ENCODE measurements at regions not wholly inside any gene's neighbourhood (a gene's known extent, or its start where the extent isn't known, plus 50 kb on each side); places are given as distances from the start of the nearest gene placed in this dataset.

- DNase-seq (ENCODE audit: low spot score in 2 of 2) = no peak
- intact Hi-C loops (cut with DNase I) = no loop called here
- H3K4me3 ChIP-seq = no peak overlapping the region
These were observed 479.4 kb upstream of the PKN2 start for GRCh38 chr1:88204612-88205167.

DNA sequence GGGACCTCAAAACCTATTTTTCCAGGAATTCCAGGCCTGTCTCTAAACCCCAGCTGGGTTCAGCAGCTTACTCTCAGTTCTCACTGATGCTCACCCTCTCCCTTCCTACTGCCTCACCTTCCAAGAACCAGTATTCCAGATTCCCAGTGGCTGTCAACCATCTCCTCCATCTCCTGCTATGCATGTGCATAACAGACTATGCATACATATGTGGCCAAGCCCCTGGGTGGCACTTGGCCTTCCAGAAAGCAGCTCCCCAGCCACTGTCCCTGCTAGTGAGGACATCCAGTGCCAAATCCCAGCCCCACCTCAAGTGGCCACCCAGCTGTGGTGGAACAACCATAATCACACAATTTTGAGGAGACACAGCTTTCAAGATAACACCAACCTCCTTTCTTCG lies 475.7 kb upstream of the PKN2 start:
- DNase-seq (ENCODE audit: low spot score in 2 of 2) = no peak
- H3K36me3 ChIP-seq = no peaks in the 10 kb centered on the region
- intact Hi-C loops (cut with DNase I) = no loop called here
- no peaks in the 10 kb centered on the region for H3K4me1 ChIP-seq
- H3K27ac ChIP-seq = no peak overlapping the region
- TF ChIP-seq, protein P1, sequence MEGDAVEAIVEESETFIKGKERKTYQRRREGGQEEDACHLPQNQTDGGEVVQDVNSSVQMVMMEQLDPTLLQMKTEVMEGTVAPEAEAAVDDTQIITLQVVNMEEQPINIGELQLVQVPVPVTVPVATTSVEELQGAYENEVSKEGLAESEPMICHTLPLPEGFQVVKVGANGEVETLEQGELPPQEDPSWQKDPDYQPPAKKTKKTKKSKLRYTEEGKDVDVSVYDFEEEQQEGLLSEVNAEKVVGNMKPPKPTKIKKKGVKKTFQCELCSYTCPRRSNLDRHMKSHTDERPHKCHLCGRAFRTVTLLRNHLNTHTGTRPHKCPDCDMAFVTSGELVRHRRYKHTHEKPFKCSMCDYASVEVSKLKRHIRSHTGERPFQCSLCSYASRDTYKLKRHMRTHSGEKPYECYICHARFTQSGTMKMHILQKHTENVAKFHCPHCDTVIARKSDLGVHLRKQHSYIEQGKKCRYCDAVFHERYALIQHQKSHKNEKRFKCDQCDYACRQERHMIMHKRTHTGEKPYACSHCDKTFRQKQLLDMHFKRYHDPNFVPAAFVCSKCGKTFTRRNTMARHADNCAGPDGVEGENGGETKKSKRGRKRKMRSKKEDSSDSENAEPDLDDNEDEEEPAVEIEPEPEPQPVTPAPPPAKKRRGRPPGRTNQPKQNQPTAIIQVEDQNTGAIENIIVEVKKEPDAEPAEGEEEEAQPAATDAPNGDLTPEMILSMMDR (IDR thresholded peaks at IDR 0.05) = no peak
- H3K9me3 ChIP-seq = no peaks in the 10 kb centered on the region
- H3K4me3 ChIP-seq = no peak overlapping the region
- no peaks in the 10 kb centered on the region for H3K27me3 ChIP-seq

More at GRCh38 chr1:88204612-88205167, 479.4 kb upstream of the PKN2 start:
- TF ChIP-seq, protein P1 (IDR thresholded peaks at IDR 0.05) = no peak
- no peaks in the 10 kb centered on the region for H3K27me3 ChIP-seq
- H3K27ac ChIP-seq = no peak overlapping the region
- no peaks in the 10 kb centered on the region for H3K9me3 ChIP-seq
- H3K36me3 ChIP-seq = no peaks in the 10 kb centered on the region
- no peaks in the 10 kb centered on the region for H3K4me1 ChIP-seq

- Histone ChIP-seq H3K9me3 (no peaks in the 10 kb centered on the region), H3K36me3 (no peaks in the 10 kb centered on the region), H3K4me1 (no peaks in the 10 kb centered on the region), H3K27me3 (no peaks in the 10 kb centered on the region), H3K4me3 (no peak overlapping the region), H3K27ac (no peak overlapping the region)
- intact Hi-C loops (cut with DNase I) = no loop called here
- TF ChIP-seq, protein P1 (IDR thresholded peaks at IDR 0.05) = no peak
- DNase-seq (ENCODE audit: low spot score in 2 of 2) = no peak
These were observed 473.8 kb upstream of the PKN2 start for GRCh38 chr1:88210103-88210787.

GRCh38 chr1:88216441-88216840 lies 467.6 kb upstream of the PKN2 start:
- Histone ChIP-seq H3K4me1 (no peaks in the 10 kb centered on the region), H3K36me3 (no peaks in the 10 kb centered on the region), H3K4me3 (no peak overlapping the region), H3K27me3 (no peaks in the 10 kb centered on the region), H3K9me3 (peaks cover 0 to 7% of the 10 kb centered on the region in 2 donors), H3K27ac (no peak overlapping the region)
- intact Hi-C loops (cut with DNase I) = no loop called here
- no peak for DNase-seq (ENCODE audit: low spot score in 2 of 2)
- TF ChIP-seq, protein P1 (IDR thresholded peaks at IDR 0.05) = no peak

DNA sequence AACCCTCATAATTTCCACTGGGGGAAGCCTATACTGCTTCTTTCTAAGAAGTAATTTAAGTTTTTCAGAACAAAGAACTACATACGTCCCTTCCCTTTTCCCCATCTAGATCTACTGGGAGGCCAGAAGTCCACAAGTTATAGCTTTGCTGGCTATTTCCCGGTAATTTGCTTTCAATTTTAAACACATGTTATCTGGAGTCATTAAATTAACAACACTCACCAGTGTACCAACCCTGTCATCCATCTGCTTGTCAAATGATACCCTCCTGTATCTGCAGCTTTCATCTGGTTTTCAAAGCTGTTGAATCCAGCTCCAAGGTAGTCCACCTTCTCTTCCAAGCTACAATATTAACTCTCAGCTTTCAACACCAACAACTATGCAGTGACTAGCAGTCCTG lies 466.7 kb upstream of the PKN2 start:
- no peaks in the 10 kb centered on the region for H3K36me3 ChIP-seq
- no peaks in the 10 kb centered on the region for H3K4me1 ChIP-seq
- no peak for DNase-seq (ENCODE audit: low spot score in 2 of 2)
- intact Hi-C loops (cut with DNase I) = no loop called here
- no peaks in the 10 kb centered on the region for H3K27me3 ChIP-seq
- H3K9me3 ChIP-seq = peaks cover 0 to 7% of the 10 kb centered on the region in 2 donors
- H3K27ac ChIP-seq = no peak overlapping the region
- H3K4me3 ChIP-seq = no peak overlapping the region
- TF ChIP-seq, protein P1 (IDR thresholded peaks at IDR 0.05) = no peak

Data from ascending aorta (tissue), 2 donors.